WTC11 (cell line): ENCODE measurements at regions not wholly inside any gene's neighbourhood (a gene's known extent, or its start where the extent isn't known, plus 50 kb on each side); places are given as distances from the start of the nearest gene placed in this dataset.
"Not testable (repeated sequence)": the region's sequence is repeated elsewhere in the genome, so short reads cannot be mapped to it uniquely, and the experiment has no call there.

Source experiments
- ATAC-seq: fragments of 200-7000 bp; cut with Tn5 transposase; 2 replicates; pipeline ENCODE4 v1.10.0; 2021; ENCODE audit warnings: mild to moderate bottlenecking, moderate library complexity
- CTCF ChIA-PET: fragments of 300-600 bp; sonication (Branson Sonifier 250); formaldehyde crosslinking; loops from one replicate; lab custom pipeline; 2021; ENCODE audit warnings: antibody characterized with exemption; lab: Charles Lee
- POLR2A ChIA-PET: fragments of 350-600 bp; sonication (Branson Sonifier 250); formaldehyde crosslinking; loops from one replicate; lab custom pipeline; 2021; ENCODE audit warnings: antibody characterized with exemption; lab: Charles Lee
- DNase-seq: peaks from one replicate; pipeline ENCODE4 v3.0.0; 2021; ENCODE audit warnings: low spot score
- H3K27ac Mint-ChIP-seq: 2 replicates; pipeline ENCODE4 v1.8.0; 2021; ENCODE audit warnings: mixed read lengths
- H3K27me3 Mint-ChIP-seq: 2 replicates; pipeline ENCODE4 v1.8.0; 2021; ENCODE audit warnings: low read depth, mild to moderate bottlenecking, moderate library complexity, mixed read lengths
- H3K36me3 Mint-ChIP-seq: 2 replicates; pipeline ENCODE4 v1.8.0; 2021; ENCODE audit warnings: mixed read lengths
- H3K4me1 Mint-ChIP-seq: 2 replicates; pipeline ENCODE4 v1.8.0; 2022; ENCODE audit warnings: mixed read lengths
- H3K4me3 Mint-ChIP-seq: 2 replicates; pipeline ENCODE4 v1.8.0; 2021; ENCODE audit warnings: mild to moderate bottlenecking, moderate library complexity, mixed read lengths
- H3K9me3 Mint-ChIP-seq: 2 replicates; pipeline ENCODE4 v1.8.0; 2021; ENCODE audit warnings: mixed read lengths
- EMX1 ChIP-seq: fragments of 250-450 bp; sonication (Bioruptor Pico); IDR thresholded peaks from 2 replicates; pipeline ENCODE4 v1.8.0; 2021; ENCODE audit warnings: mild to moderate bottlenecking
- ESRRA ChIP-seq: sonication (generic); formaldehyde crosslinking; IDR thresholded peaks from 2 replicates; pipeline ENCODE4 v1.8.1; 2022; ENCODE audit warnings: mild to moderate bottlenecking, missing genetic modification reagents, borderline replicate concordance
- JUN ChIP-seq: sonication (generic); formaldehyde crosslinking; IDR thresholded peaks from 2 replicates; pipeline ENCODE4 v1.8.0; 2023; ENCODE audit warnings: mild to moderate bottlenecking, missing genetic modification reagents
- MYBL2 ChIP-seq: sonication (generic); formaldehyde crosslinking; IDR thresholded peaks from 2 replicates; pipeline ENCODE4 v1.8.1; 2023; ENCODE audit warnings: mild to moderate bottlenecking, moderate library complexity, missing genetic modification reagents
- NFE2L1 ChIP-seq: sonication (generic); formaldehyde crosslinking; IDR thresholded peaks from 2 replicates; pipeline ENCODE4 v1.8.1; 2023; ENCODE audit warnings: missing genetic modification reagents
- NR3C1 ChIP-seq: sonication (generic); formaldehyde crosslinking; conservative IDR thresholded peaks from 2 replicates; pipeline ENCODE4 v1.8.1; 2023; ENCODE audit warnings: low read depth, mild to moderate bottlenecking, missing genetic modification reagents
- SMAD4 ChIP-seq: sonication (generic); formaldehyde crosslinking; IDR thresholded peaks from 2 replicates; pipeline ENCODE4 v1.8.0; 2022; ENCODE audit warnings: mild to moderate bottlenecking, missing genetic modification reagents
- SOX15 ChIP-seq: fragments of 250-450 bp; sonication (Bioruptor Pico); IDR thresholded peaks from 2 replicates; pipeline ENCODE4 v1.9.0; 2021; ENCODE audit warnings: mild to moderate bottlenecking
- ZNF317 ChIP-seq: sonication (generic); formaldehyde crosslinking; IDR thresholded peaks from 2 replicates; pipeline ENCODE4 v1.8.1; 2023; ENCODE audit warnings: low read depth, mild to moderate bottlenecking, moderate library complexity, missing genetic modification reagents, borderline replicate concordance
- ZNF416 ChIP-seq: fragments of 250-450 bp; sonication (Bioruptor Pico); IDR thresholded peaks from 2 replicates; pipeline ENCODE4 v1.9.0; 2021; ENCODE audit warnings: mild to moderate bottlenecking, inconsistent platforms
- TF ChIP-seq, protein P1 (sequence below): sonication (generic); formaldehyde crosslinking; IDR thresholded peaks from 2 replicates; pipeline ENCODE4 v1.8.1; 2023; ENCODE audit warnings: mild to moderate bottlenecking, missing genetic modification reagents, moderate library complexity
- TF ChIP-seq, protein P2 (sequence below): fragments of 250-450 bp; sonication (Bioruptor Pico); IDR thresholded peaks from 2 replicates; pipeline ENCODE4 v1.9.0; 2021; ENCODE audit warnings: mild to moderate bottlenecking
- TF ChIP-seq, protein P3 (sequence below): fragments of 250-450 bp; sonication (Bioruptor Pico); IDR thresholded peaks from 2 replicates; pipeline ENCODE4 v1.9.0; 2021; ENCODE audit warnings: moderate library complexity, mild to moderate bottlenecking, inconsistent platforms, borderline replicate concordance
- TF ChIP-seq, protein P4 (sequence below): sonication (generic); formaldehyde crosslinking; IDR thresholded peaks from 2 replicates; pipeline ENCODE4 v1.8.0; 2023; ENCODE audit warnings: mild to moderate bottlenecking, missing genetic modification reagents
- TF ChIP-seq, protein P5 (sequence below): sonication (generic); formaldehyde crosslinking; IDR thresholded peaks from 2 replicates; pipeline ENCODE4 v1.8.0; 2022; ENCODE audit warnings: mild to moderate bottlenecking, missing genetic modification reagents
- TF ChIP-seq, protein P6 (sequence below): sonication (generic); formaldehyde crosslinking; IDR thresholded peaks from 2 replicates; pipeline ENCODE4 v1.8.1; 2022; ENCODE audit warnings: missing genetic modification reagents, borderline replicate concordance
- TF ChIP-seq, protein P7 (sequence below): sonication (generic); formaldehyde crosslinking; IDR thresholded peaks from 2 replicates; pipeline ENCODE4 v1.8.0; 2022; ENCODE audit warnings: mild to moderate bottlenecking, missing genetic modification reagents
- TF ChIP-seq, protein P8 (sequence below): fragments of 250-450 bp; sonication (Bioruptor Pico); IDR thresholded peaks from 2 replicates; pipeline ENCODE4 v2.1.2; 2022; ENCODE audit warnings: mild to moderate bottlenecking, moderate library complexity

DNA sequence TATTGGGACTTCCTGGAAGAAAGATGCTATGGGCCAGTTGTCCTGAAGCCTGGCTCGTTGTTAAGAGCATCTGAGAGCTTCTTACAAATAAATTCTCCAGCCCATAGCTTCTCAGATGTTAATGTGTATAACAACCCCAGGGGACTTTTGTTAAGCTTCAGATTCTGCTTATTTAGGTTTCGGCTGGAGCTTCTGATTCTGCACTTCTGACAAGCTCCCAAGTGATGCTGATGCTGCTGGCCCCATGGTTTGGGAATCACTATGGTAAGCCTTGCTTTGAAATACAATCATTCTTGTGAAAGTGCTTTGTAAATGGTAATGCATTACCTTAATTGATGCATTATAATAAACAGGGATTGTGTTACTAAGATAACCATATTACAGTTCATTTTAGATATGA, 281.8 kb upstream of the PLD5 start (continued):
- TF ChIP-seq, protein P1, sequence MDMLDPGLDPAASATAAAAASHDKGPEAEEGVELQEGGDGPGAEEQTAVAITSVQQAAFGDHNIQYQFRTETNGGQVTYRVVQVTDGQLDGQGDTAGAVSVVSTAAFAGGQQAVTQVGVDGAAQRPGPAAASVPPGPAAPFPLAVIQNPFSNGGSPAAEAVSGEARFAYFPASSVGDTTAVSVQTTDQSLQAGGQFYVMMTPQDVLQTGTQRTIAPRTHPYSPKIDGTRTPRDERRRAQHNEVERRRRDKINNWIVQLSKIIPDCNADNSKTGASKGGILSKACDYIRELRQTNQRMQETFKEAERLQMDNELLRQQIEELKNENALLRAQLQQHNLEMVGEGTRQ (CRISPR knock-in tag), result no peak
- TF ChIP-seq EMX1, result no peak

DNA sequence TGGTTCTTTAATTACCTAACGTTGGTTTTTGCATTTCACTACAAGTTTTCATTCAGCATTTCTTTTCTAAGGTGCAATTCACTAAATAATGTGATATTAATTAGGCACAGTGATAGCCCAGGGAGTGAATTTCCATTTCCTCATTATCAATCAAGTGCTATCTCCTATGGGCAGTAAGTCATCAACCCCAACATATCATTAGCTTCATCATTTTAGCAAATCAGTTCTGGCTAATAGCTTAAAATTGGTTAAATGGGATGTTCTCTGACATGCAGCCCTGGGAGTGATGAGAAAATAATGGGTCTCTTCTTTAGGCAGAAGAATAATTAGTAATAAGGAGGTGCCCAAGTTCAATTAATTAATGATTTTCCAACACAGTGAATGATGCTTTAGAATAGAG, 280.9 kb upstream of the PLD5 start:
- H3K27me3 Mint-ChIP-seq, H3K4me3 Mint-ChIP-seq, CTCF ChIA-PET, ATAC-seq, H3K4me1 Mint-ChIP-seq, POLR2A ChIA-PET, H3K36me3 Mint-ChIP-seq, H3K9me3 Mint-ChIP-seq, DNase-seq, H3K27ac Mint-ChIP-seq: not testable (repeated sequence)

DNA sequence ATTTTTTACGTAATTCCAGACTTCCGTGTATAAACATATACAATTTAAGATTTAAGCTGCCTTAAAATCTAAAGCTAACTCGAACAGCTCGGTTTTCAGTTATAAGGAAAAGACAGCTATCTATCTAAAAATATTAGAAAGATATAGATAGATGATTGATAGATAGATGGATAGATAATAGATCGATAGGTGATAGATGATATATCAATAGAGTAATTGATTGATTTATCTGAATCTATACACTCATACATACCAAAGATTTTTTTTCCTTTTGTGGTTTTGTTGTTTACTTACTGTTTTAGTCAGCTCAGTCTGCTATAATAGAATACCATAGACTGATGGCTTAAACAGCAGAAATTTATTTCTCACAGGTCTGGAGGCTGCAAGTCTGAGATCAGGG, 278.5 kb upstream of the PLD5 start:
- DNase-seq (no peak), ATAC-seq (no peak)
- Mint-ChIP-seq H3K36me3 (no peaks in the 10 kb centered on the region), H3K4me1 (no peaks in the 10 kb centered on the region), H3K9me3 (no peaks in the 10 kb centered on the region), H3K27me3 (no peaks in the 10 kb centered on the region), H3K4me3 (no peak overlapping the region), H3K27ac (no peak overlapping the region)
- TF ChIP-seq NR3C1, result no peak
- TF ChIP-seq, protein P2, sequence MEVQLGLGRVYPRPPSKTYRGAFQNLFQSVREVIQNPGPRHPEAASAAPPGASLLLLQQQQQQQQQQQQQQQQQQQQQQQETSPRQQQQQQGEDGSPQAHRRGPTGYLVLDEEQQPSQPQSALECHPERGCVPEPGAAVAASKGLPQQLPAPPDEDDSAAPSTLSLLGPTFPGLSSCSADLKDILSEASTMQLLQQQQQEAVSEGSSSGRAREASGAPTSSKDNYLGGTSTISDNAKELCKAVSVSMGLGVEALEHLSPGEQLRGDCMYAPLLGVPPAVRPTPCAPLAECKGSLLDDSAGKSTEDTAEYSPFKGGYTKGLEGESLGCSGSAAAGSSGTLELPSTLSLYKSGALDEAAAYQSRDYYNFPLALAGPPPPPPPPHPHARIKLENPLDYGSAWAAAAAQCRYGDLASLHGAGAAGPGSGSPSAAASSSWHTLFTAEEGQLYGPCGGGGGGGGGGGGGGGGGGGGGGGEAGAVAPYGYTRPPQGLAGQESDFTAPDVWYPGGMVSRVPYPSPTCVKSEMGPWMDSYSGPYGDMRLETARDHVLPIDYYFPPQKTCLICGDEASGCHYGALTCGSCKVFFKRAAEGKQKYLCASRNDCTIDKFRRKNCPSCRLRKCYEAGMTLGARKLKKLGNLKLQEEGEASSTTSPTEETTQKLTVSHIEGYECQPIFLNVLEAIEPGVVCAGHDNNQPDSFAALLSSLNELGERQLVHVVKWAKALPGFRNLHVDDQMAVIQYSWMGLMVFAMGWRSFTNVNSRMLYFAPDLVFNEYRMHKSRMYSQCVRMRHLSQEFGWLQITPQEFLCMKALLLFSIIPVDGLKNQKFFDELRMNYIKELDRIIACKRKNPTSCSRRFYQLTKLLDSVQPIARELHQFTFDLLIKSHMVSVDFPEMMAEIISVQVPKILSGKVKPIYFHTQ (CRISPR knock-in tag), result no peak
- TF ChIP-seq, protein P3, sequence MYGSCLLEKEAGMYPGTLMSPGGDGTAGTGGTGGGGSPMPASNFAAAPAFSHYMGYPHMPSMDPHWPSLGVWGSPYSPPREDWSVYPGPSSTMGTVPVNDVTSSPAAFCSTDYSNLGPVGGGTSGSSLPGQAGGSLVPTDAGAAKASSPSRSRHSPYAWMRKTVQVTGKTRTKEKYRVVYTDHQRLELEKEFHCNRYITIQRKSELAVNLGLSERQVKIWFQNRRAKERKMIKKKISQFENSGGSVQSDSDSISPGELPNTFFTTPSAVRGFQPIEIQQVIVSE (CRISPR knock-in tag), result no peak
- TF ChIP-seq MYBL2, result no peak
- CTCF ChIA-PET, result no interaction called here
- POLR2A ChIA-PET, result no interaction called here

DNA sequence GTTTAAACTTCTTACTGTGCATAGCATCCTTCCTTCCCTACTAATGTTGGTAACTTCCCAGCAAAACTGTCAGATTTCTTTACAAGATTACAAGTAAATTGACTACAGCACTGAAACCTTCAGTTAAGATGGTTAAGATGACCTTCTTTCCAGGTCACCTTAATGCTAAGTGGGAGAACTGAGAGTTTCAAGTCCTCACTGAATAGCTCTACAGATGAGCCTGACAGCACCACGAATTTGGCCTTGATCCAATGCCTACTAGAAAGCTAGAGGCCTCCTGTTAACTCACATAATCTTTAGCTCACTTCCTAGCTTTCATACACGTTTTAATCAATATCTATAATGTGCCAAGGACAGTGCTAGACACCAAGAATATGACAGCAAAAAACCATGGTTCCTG, 276.0 kb upstream of the PLD5 start:
- no peaks in the 10 kb centered on the region for H3K9me3 Mint-ChIP-seq
- TF ChIP-seq, protein P4, sequence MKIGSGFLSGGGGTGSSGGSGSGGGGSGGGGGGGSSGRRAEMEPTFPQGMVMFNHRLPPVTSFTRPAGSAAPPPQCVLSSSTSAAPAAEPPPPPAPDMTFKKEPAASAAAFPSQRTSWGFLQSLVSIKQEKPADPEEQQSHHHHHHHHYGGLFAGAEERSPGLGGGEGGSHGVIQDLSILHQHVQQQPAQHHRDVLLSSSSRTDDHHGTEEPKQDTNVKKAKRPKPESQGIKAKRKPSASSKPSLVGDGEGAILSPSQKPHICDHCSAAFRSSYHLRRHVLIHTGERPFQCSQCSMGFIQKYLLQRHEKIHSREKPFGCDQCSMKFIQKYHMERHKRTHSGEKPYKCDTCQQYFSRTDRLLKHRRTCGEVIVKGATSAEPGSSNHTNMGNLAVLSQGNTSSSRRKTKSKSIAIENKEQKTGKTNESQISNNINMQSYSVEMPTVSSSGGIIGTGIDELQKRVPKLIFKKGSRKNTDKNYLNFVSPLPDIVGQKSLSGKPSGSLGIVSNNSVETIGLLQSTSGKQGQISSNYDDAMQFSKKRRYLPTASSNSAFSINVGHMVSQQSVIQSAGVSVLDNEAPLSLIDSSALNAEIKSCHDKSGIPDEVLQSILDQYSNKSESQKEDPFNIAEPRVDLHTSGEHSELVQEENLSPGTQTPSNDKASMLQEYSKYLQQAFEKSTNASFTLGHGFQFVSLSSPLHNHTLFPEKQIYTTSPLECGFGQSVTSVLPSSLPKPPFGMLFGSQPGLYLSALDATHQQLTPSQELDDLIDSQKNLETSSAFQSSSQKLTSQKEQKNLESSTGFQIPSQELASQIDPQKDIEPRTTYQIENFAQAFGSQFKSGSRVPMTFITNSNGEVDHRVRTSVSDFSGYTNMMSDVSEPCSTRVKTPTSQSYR (CRISPR knock-in tag), result no peak
- TF ChIP-seq SOX15 (CRISPR knock-in tag) (no peak), NFE2L1 (no peak), JUN (CRISPR knock-in tag) (no peak), EMX1 (no peak), ZNF317 (CRISPR knock-in tag) (no peak), ZNF416 (CRISPR knock-in tag) (no peak), ESRRA (no peak), SMAD4 (CRISPR knock-in tag) (no peak)
- TF ChIP-seq, protein P5, sequence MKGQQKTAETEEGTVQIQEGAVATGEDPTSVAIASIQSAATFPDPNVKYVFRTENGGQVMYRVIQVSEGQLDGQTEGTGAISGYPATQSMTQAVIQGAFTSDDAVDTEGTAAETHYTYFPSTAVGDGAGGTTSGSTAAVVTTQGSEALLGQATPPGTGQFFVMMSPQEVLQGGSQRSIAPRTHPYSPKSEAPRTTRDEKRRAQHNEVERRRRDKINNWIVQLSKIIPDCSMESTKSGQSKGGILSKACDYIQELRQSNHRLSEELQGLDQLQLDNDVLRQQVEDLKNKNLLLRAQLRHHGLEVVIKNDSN (CRISPR knock-in tag), result no peak
- TF ChIP-seq, protein P6, sequence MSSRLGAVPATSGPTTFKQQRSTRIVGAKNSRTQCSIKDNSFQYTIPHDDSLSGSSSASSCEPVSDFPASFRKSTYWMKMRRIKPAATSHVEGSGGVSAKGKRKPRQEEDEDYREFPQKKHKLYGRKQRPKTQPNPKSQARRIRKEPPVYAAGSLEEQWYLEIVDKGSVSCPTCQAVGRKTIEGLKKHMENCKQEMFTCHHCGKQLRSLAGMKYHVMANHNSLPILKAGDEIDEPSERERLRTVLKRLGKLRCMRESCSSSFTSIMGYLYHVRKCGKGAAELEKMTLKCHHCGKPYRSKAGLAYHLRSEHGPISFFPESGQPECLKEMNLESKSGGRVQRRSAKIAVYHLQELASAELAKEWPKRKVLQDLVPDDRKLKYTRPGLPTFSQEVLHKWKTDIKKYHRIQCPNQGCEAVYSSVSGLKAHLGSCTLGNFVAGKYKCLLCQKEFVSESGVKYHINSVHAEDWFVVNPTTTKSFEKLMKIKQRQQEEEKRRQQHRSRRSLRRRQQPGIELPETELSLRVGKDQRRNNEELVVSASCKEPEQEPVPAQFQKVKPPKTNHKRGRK (CRISPR knock-in tag), result no peak
- TF ChIP-seq, protein P7, sequence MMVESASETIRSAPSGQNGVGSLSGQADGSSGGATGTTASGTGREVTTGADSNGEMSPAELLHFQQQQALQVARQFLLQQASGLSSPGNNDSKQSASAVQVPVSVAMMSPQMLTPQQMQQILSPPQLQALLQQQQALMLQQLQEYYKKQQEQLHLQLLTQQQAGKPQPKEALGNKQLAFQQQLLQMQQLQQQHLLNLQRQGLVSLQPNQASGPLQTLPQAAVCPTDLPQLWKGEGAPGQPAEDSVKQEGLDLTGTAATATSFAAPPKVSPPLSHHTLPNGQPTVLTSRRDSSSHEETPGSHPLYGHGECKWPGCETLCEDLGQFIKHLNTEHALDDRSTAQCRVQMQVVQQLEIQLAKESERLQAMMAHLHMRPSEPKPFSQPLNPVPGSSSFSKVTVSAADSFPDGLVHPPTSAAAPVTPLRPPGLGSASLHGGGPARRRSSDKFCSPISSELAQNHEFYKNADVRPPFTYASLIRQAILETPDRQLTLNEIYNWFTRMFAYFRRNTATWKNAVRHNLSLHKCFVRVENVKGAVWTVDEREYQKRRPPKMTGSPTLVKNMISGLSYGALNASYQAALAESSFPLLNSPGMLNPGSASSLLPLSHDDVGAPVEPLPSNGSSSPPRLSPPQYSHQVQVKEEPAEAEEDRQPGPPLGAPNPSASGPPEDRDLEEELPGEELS (CRISPR knock-in tag), result no peak
- TF ChIP-seq, protein P8, sequence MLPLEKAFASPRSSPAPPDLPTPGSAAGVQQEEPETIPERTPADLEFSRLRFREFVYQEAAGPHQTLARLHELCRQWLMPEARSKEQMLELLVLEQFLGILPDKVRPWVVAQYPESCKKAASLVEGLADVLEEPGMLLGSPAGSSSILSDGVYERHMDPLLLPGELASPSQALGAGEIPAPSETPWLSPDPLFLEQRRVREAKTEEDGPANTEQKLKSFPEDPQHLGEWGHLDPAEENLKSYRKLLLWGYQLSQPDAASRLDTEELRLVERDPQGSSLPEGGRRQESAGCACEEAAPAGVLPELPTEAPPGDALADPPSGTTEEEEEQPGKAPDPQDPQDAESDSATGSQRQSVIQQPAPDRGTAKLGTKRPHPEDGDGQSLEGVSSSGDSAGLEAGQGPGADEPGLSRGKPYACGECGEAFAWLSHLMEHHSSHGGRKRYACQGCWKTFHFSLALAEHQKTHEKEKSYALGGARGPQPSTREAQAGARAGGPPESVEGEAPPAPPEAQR (CRISPR knock-in tag), result no peak

More for the DNA sequence above, 276.0 kb upstream of the PLD5 start:
- POLR2A ChIA-PET, result no interaction called here
- Mint-ChIP-seq H3K27ac (no peak overlapping the region), H3K36me3 (no peaks in the 10 kb centered on the region), H3K27me3 (no peaks in the 10 kb centered on the region), H3K4me1 (no peaks in the 10 kb centered on the region), H3K4me3 (no peak overlapping the region)
- CTCF ChIA-PET, result no interaction called here
- no peak for DNase-seq
- ATAC-seq, result no peak
